ENCODE measurements at regions not wholly inside any gene's neighbourhood (a gene's known extent, or its start where the extent isn't known, plus 50 kb on each side); places are given as distances from the start of the nearest gene placed in this dataset.

- TF ChIP-seq ZNF687 (IDR thresholded peaks at IDR 0.05) (no peak), IKZF1 (conservative IDR thresholded peaks at IDR 0.05) (no peak), IRF4 (IDR thresholded peaks at IDR 0.05; ENCODE audit: low read depth, low read length) (no peak), ZNF24 (IDR thresholded peaks at IDR 0.05) (no peak), STAT1 (conservative IDR thresholded peaks at IDR 0.05) (no peak), POU2F2 (IDR thresholded peaks at IDR 0.05; ENCODE audit: borderline replicate concordance, low read depth, low read length) (no peak), CHD4 (IDR thresholded peaks at IDR 0.05) (no peak), SMAD5 (IDR thresholded peaks at IDR 0.05; ENCODE audit: low read depth) (no peak)
These were observed 424.5 kb upstream of the CRIM1 start (continued) for GRCh38 chr2:35931115-35931514.

GRCh38 chr2:35929551-35929950 lies 426.0 kb upstream of the CRIM1 start:
- Histone ChIP-seq H3K36me3 (ENCODE audit: control insufficient read depth in 2 of 2, insufficient read depth in 2 of 2, low read length in 1 of 2) (no peaks in the 10 kb centered on the region), H2AFZ (ENCODE audit: control insufficient read depth, low read depth, low read length) (no peak overlapping the region), H3K27ac (ENCODE audit: control insufficient read depth, insufficient read depth) (no peak overlapping the region), H3K9ac (ENCODE audit: control insufficient read depth, insufficient read depth, low read length) (no peak overlapping the region), H4K20me1 (ENCODE audit: control insufficient read depth, insufficient read depth) (no peaks in the 10 kb centered on the region), H3K79me2 (ENCODE audit: control insufficient read depth, insufficient read depth, low read length) (no peaks in the 10 kb centered on the region), H3K27me3 (replicated peaks in 1 of 2; ENCODE audit: control insufficient read depth in 2 of 2, insufficient read depth in 2 of 2, low read length in 1 of 2) (no peaks in the 10 kb centered on the region), H3K4me3 (no peak overlapping the region), H3K9me3 (replicated peaks; ENCODE audit: control insufficient read depth, insufficient read depth, low read length) (no peaks in the 10 kb centered on the region), H3K4me1 (ENCODE audit: control insufficient read depth, insufficient read depth, low read length) (no peaks in the 10 kb centered on the region), H3K4me2 (ENCODE audit: control insufficient read depth, insufficient read depth) (no peak overlapping the region)
- DNase-seq (ENCODE audit: low read depth, low spot score): no peak
- FAIRE-seq: no peak
- ChIA-PET POLR2A (no interaction called here), RAD21 (ENCODE audit: unreplicated experiment) (no interaction called here), SMC1A (ENCODE audit: uncharacterized antibody, unreplicated experiment) (interaction anchor here (0.9 kb wide), 2 partner anchors 15 to 58 kb away, joined by 3 read pairs; no protein-coding TSS in a partner anchor), CTCF (no interaction called here)
- no TSS peak for BruUV-seq (replicated peaks)
- no peak for ATAC-seq
- 0% methylated on average over 2 of the region's 2 CpGs for WGBS (ENCODE audit: insufficient coverage, insufficient replicate concordance, low lambda C conversion rate, missing lambda C conversion rate)
- TF ChIP-seq SMC3 (IDR thresholded peaks at IDR 0.05; ENCODE audit: borderline replicate concordance, low read length) (no peak), SIX5 (IDR thresholded peaks at IDR 0.05; ENCODE audit: low read depth, low read length, severe bottlenecking) (no peak), CEBPB (IDR thresholded peaks at IDR 0.05; ENCODE audit: borderline replicate concordance in 1 of 2, low read depth in 2 of 2, low read length in 2 of 2) (no peak), CTCF (IDR thresholded peaks at IDR 0.05 in 2 of 3, conservative IDR thresholded peaks at IDR 0.05 in 1 of 3; ENCODE audit: control insufficient read depth in 2 of 3, extremely low read depth in 1 of 3, insufficient read depth in 1 of 3, low read depth in 3 of 3, low read length in 3 of 3) (no peak), SIN3A (IDR thresholded peaks at IDR 0.05; ENCODE audit: low read depth, low read length) (no peak)
- intact Hi-C loops (cut with micrococcal nuclease; ENCODE audit: unreplicated experiment): no loop called here
- in situ Hi-C loops (cut with MboI): no loop called here

All from GM12878 (cell line).